ENCODE measurements at regions not wholly inside any gene's neighbourhood (a gene's known extent, or its start where the extent isn't known, plus 50 kb on each side); places are given as distances from the start of the nearest gene placed in this dataset.
"Not testable (repeated sequence)": the region's sequence is repeated elsewhere in the genome, so short reads cannot be mapped to it uniquely, and the experiment has no call there.

- H3K27me3 Mint-ChIP-seq (ENCODE audit: low read depth): no peaks in the 10 kb centered on the region
- no peaks in the 10 kb centered on the region for H3K4me1 Mint-ChIP-seq
- H3K36me3 Mint-ChIP-seq (ENCODE audit: low read depth): no peaks in the 10 kb centered on the region
- no peak overlapping the region for H3K4me3 Mint-ChIP-seq
- peaks cover 9% of the 10 kb centered on the region for H3K9me3 Mint-ChIP-seq
- no peak overlapping the region for H3K27ac Mint-ChIP-seq
- TF ChIP-seq CTCF (IDR thresholded peaks at IDR 0.05; ENCODE audit: unreplicated experiment in 3 of 3): no peak
Measured at GRCh38 chr3:80649170-80649569, 881.4 kb upstream of the ROBO1 start.

GRCh38 chr3:80643421-80643820, 875.6 kb upstream of the ROBO1 start:
- Mint-ChIP-seq H3K4me1 (no peaks in the 10 kb centered on the region), H3K27ac (no peak overlapping the region), H3K36me3 (ENCODE audit: low read depth) (no peaks in the 10 kb centered on the region), H3K27me3 (ENCODE audit: low read depth) (peaks cover under 1% of the 10 kb centered on the region), H3K9me3 (peaks cover 3% of the 10 kb centered on the region), H3K4me3 (no peak overlapping the region)
- TF ChIP-seq CTCF (IDR thresholded peaks at IDR 0.05; ENCODE audit: unreplicated experiment in 3 of 3): no peak

- peaks cover 2% of the 10 kb centered on the region for H3K9me3 Mint-ChIP-seq
- no peak for TF ChIP-seq CTCF (IDR thresholded peaks at IDR 0.05; ENCODE audit: unreplicated experiment in 3 of 3)
- H3K27ac Mint-ChIP-seq: no peak overlapping the region
Measured at GRCh38 chr3:80618295-80619256, 850.8 kb upstream of the ROBO1 start.

GRCh38 chr3:80612366-80612765, 844.6 kb upstream of the ROBO1 start:
- H3K27ac Mint-ChIP-seq: no peak overlapping the region
- H3K9me3 Mint-ChIP-seq: no peaks in the 10 kb centered on the region
- no peaks in the 10 kb centered on the region for H3K36me3 Mint-ChIP-seq (ENCODE audit: low read depth)
- no peaks in the 10 kb centered on the region for H3K27me3 Mint-ChIP-seq (ENCODE audit: low read depth)
- no peak overlapping the region for H3K4me3 Mint-ChIP-seq
- no peak for TF ChIP-seq CTCF (IDR thresholded peaks at IDR 0.05; ENCODE audit: unreplicated experiment in 3 of 3)
- H3K4me1 Mint-ChIP-seq: no peaks in the 10 kb centered on the region

More at GRCh38 chr3:80618295-80619256, 850.8 kb upstream of the ROBO1 start:
- Mint-ChIP-seq H3K4me1 (no peaks in the 10 kb centered on the region), H3K27me3 (ENCODE audit: low read depth) (no peaks in the 10 kb centered on the region), H3K4me3 (no peak overlapping the region), H3K36me3 (ENCODE audit: low read depth) (no peaks in the 10 kb centered on the region)

- not testable (repeated sequence) for H3K27me3 Mint-ChIP-seq (ENCODE audit: low read depth); H3K27ac Mint-ChIP-seq; H3K4me3 Mint-ChIP-seq; H3K9me3 Mint-ChIP-seq; H3K36me3 Mint-ChIP-seq (ENCODE audit: low read depth); H3K4me1 Mint-ChIP-seq
Measured at GRCh38 chr3:80608072-80608471, 840.3 kb upstream of the ROBO1 start.

GRCh38 chr3:80606073-80606472, 838.3 kb upstream of the ROBO1 start:
- no peaks in the 10 kb centered on the region for H3K27me3 Mint-ChIP-seq (ENCODE audit: low read depth)
- H3K4me1 Mint-ChIP-seq: no peaks in the 10 kb centered on the region
- no peaks in the 10 kb centered on the region for H3K36me3 Mint-ChIP-seq (ENCODE audit: low read depth)
- H3K9me3 Mint-ChIP-seq: no peaks in the 10 kb centered on the region
- TF ChIP-seq CTCF (IDR thresholded peaks at IDR 0.05; ENCODE audit: unreplicated experiment in 3 of 3): no peak
- H3K27ac Mint-ChIP-seq: no peak overlapping the region
- no peak overlapping the region for H3K4me3 Mint-ChIP-seq

Data from nephron (organoid).